Right atrium auricular region (tissue), 2 donors: ENCODE measurements at regions not wholly inside any gene's neighbourhood (a gene's known extent, or its start where the extent isn't known, plus 50 kb on each side); places are given as distances from the start of the nearest gene placed in this dataset.

ENCODE experiments used
- DNase-seq: peaks from one replicate; pipeline ENCODE4 v3.0.0-alpha.2; 2019; ENCODE audit warnings: low spot score
- H3K27ac ChIP-seq, 2 donors: fragments of 200-600 bp; sonication (generic); 1 replicate in 1 of 2; 2 replicates in 1 of 2; pipeline ENCODE4 v1.5.1; 2016 to 2019
- H3K27me3 ChIP-seq, 2 donors: fragments of 200-600 bp; sonication (generic); one replicate each; pipeline versions ENCODE4 v1.5.1 to v1.6.0; 2017 to 2019
- H3K36me3 ChIP-seq: fragments of 200-600 bp; sonication (generic); one replicate; pipeline ENCODE4 v1.5.1; 2016
- H3K4me1 ChIP-seq, 2 donors: fragments of 200-600 bp; sonication (generic); one replicate each; pipeline versions ENCODE4 v1.5.1 to v1.6.0; 2017 to 2019
- H3K4me3 ChIP-seq, 2 donors: fragments of 200-600 bp; sonication (generic); 1 replicate in 1 of 2; 2 replicates in 1 of 2; pipeline ENCODE4 v1.5.1; 2017 to 2019; ENCODE audit warnings: mild to moderate bottlenecking in 1 of 2, moderate library complexity in 1 of 2
- H3K9me3 ChIP-seq, 2 donors: fragments of 200-600 bp; sonication (generic); one replicate each; pipeline ENCODE4 v1.5.1; 2019
- CTCF ChIP-seq, 2 donors: fragments of 200-600 bp; sonication (generic); IDR thresholded peaks; one replicate each; pipeline ENCODE4 v1.5.1; 2019; ENCODE audit warnings: antibody characterized with exemption in 2 of 2

GRCh38 chr10:14438057-14438456 is 107.3 kb upstream of the FRMD4A start:
- TF ChIP-seq CTCF (IDR thresholded peaks at IDR 0.05), result no peak
- Histone ChIP-seq H3K27ac (no peak overlapping the region), H3K9me3 (no peaks in the 10 kb centered on the region), H3K36me3 (no peaks in the 10 kb centered on the region), H3K4me1 (no peaks in the 10 kb centered on the region), H3K4me3 (no peak overlapping the region), H3K27me3 (no peaks in the 10 kb centered on the region)
- DNase-seq, result no peak

GRCh38 chr10:14435976-14436632 is 105.4 kb upstream of the FRMD4A start:
- H3K27ac ChIP-seq, result no peak overlapping the region
- no peaks in the 10 kb centered on the region for H3K4me1 ChIP-seq
- DNase-seq, result no peak
- TF ChIP-seq CTCF (IDR thresholded peaks at IDR 0.05), result no peak
- H3K36me3 ChIP-seq, result no peaks in the 10 kb centered on the region
- no peak overlapping the region for H3K4me3 ChIP-seq
- no peaks in the 10 kb centered on the region for H3K9me3 ChIP-seq
- H3K27me3 ChIP-seq, result no peaks in the 10 kb centered on the region

- H3K27ac ChIP-seq, result no peak overlapping the region
- TF ChIP-seq CTCF (IDR thresholded peaks at IDR 0.05), result no peak
- no peaks in the 10 kb centered on the region for H3K27me3 ChIP-seq
- H3K4me3 ChIP-seq, result no peak overlapping the region
- no peaks in the 10 kb centered on the region for H3K36me3 ChIP-seq
- H3K4me1 ChIP-seq, result no peaks in the 10 kb centered on the region
- no peak for DNase-seq
- no peaks in the 10 kb centered on the region for H3K9me3 ChIP-seq
These were observed 102.4 kb upstream of the FRMD4A start for GRCh38 chr10:14433147-14433546.

- H3K4me3 ChIP-seq, result no peak overlapping the region
- no peaks in the 10 kb centered on the region for H3K4me1 ChIP-seq
- H3K27ac ChIP-seq, result no peak overlapping the region
- no peak for TF ChIP-seq CTCF (IDR thresholded peaks at IDR 0.05)
- DNase-seq, result no peak
- H3K36me3 ChIP-seq, result no peaks in the 10 kb centered on the region
- no peaks in the 10 kb centered on the region for H3K9me3 ChIP-seq
- H3K27me3 ChIP-seq, result no peaks in the 10 kb centered on the region
These were observed 101.1 kb upstream of the FRMD4A start for GRCh38 chr10:14431868-14432267.

GRCh38 chr10:14429043-14429700 is 98.4 kb upstream of the FRMD4A start:
- TF ChIP-seq CTCF (IDR thresholded peaks at IDR 0.05), result no peak
- DNase-seq, result no peak
- no peaks in the 10 kb centered on the region for H3K27me3 ChIP-seq
- H3K4me3 ChIP-seq, result no peak overlapping the region
- no peaks in the 10 kb centered on the region for H3K4me1 ChIP-seq
- H3K36me3 ChIP-seq, result no peaks in the 10 kb centered on the region
- H3K27ac ChIP-seq, result no peak overlapping the region
- no peaks in the 10 kb centered on the region for H3K9me3 ChIP-seq

GRCh38 chr10:14425034-14425433 is 94.3 kb upstream of the FRMD4A start:
- H3K4me1 ChIP-seq, result no peaks in the 10 kb centered on the region
- DNase-seq, result no peak
- no peak overlapping the region for H3K4me3 ChIP-seq
- H3K36me3 ChIP-seq, result no peaks in the 10 kb centered on the region
- TF ChIP-seq CTCF (IDR thresholded peaks at IDR 0.05), result no peak
- H3K27me3 ChIP-seq, result no peaks in the 10 kb centered on the region
- no peak overlapping the region for H3K27ac ChIP-seq
- H3K9me3 ChIP-seq, result no peaks in the 10 kb centered on the region
